ENCODE measurements at regions not wholly inside any gene's neighbourhood (a gene's known extent, or its start where the extent isn't known, plus 50 kb on each side); places are given as distances from the start of the nearest gene placed in this dataset.

DNA sequence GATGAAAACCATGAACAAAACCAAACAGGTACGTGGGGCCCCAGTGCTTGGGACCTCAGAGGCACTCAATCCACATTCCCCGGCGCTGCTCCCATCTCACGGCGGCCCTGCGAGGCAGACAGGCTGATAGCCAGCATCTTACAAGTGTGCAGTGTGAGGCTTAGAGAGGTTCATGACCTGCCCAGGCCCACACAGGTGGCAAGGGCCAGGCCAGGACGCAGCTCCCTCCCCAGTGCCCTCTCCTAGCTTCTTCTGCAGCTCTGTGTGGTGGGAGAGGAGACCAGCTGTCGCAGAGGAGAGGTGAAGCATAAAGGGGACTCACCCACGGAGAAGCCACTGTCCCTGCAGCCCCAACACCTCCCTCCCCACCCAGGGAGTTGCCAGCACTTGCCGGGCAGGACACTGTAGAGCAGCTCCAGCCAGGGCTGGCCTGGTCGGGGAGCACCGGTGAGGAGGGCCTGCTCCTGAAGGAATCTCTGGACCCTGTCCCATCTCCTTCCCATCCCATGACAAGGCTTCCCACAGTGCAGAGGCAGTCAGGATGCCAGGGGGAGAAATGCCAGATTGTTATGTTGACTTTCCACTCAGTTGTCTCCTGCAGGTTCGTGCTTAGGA, 92.4 kb upstream of the TMEM45B start:
- POLR2A ChIA-PET: no interaction called here
- Histone ChIP-seq H3K27ac (ENCODE audit: low read length) (no peak overlapping the region), H3K4me1 (ENCODE audit: control insufficient read depth, insufficient read depth, low read length) (no peaks in the 10 kb centered on the region), H3K36me3 (ENCODE audit: control insufficient read depth, insufficient read depth, low read length) (no peaks in the 10 kb centered on the region), H3K9me3 (ENCODE audit: control insufficient read depth, insufficient read depth, low read depth, low read length) (no peaks in the 10 kb centered on the region), H3K4me3 (ENCODE audit: low read depth in 2 of 2, low read length in 2 of 2) (no peak overlapping the region), H3K27me3 (ENCODE audit: control insufficient read depth, insufficient read depth, low read length) (peaks cover 8% of the 10 kb centered on the region; the same call in 1 of the 2 replicates)
- intact Hi-C loops (cut with micrococcal nuclease; ENCODE audit: unreplicated experiment) (no loop called here), in situ Hi-C loops (cut with HindIII; ENCODE audit: low pct_unique_long_range_greater_than_20kb, low sequenced_read_pairs) (no loop called here)
- DNase-seq (ENCODE audit: low read depth, low spot score) (no peak), ATAC-seq (0 out of 2 replicates have a peak, but pooled peaks have one; percentile 24)
- TF ChIP-seq, protein P1, sequence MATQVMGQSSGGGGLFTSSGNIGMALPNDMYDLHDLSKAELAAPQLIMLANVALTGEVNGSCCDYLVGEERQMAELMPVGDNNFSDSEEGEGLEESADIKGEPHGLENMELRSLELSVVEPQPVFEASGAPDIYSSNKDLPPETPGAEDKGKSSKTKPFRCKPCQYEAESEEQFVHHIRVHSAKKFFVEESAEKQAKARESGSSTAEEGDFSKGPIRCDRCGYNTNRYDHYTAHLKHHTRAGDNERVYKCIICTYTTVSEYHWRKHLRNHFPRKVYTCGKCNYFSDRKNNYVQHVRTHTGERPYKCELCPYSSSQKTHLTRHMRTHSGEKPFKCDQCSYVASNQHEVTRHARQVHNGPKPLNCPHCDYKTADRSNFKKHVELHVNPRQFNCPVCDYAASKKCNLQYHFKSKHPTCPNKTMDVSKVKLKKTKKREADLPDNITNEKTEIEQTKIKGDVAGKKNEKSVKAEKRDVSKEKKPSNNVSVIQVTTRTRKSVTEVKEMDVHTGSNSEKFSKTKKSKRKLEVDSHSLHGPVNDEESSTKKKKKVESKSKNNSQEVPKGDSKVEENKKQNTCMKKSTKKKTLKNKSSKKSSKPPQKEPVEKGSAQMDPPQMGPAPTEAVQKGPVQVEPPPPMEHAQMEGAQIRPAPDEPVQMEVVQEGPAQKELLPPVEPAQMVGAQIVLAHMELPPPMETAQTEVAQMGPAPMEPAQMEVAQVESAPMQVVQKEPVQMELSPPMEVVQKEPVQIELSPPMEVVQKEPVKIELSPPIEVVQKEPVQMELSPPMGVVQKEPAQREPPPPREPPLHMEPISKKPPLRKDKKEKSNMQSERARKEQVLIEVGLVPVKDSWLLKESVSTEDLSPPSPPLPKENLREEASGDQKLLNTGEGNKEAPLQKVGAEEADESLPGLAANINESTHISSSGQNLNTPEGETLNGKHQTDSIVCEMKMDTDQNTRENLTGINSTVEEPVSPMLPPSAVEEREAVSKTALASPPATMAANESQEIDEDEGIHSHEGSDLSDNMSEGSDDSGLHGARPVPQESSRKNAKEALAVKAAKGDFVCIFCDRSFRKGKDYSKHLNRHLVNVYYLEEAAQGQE (IDR thresholded peaks at IDR 0.05; ENCODE audit: insufficient read depth in 1 of 2, low read depth in 2 of 2, low read length in 1 of 2): no peak
- TF ChIP-seq POLR2AphosphoS5 (IDR thresholded peaks at IDR 0.05; ENCODE audit: low read depth, low read length): no peak
- TF ChIP-seq TCF7L2 (IDR thresholded peaks at IDR 0.05; ENCODE audit: low read depth, low read length): no peak
- no peak for TF ChIP-seq SIN3A (IDR thresholded peaks at IDR 0.05; ENCODE audit: borderline replicate concordance, insufficient read depth, low read depth, low read length)
- TF ChIP-seq, protein P2, sequence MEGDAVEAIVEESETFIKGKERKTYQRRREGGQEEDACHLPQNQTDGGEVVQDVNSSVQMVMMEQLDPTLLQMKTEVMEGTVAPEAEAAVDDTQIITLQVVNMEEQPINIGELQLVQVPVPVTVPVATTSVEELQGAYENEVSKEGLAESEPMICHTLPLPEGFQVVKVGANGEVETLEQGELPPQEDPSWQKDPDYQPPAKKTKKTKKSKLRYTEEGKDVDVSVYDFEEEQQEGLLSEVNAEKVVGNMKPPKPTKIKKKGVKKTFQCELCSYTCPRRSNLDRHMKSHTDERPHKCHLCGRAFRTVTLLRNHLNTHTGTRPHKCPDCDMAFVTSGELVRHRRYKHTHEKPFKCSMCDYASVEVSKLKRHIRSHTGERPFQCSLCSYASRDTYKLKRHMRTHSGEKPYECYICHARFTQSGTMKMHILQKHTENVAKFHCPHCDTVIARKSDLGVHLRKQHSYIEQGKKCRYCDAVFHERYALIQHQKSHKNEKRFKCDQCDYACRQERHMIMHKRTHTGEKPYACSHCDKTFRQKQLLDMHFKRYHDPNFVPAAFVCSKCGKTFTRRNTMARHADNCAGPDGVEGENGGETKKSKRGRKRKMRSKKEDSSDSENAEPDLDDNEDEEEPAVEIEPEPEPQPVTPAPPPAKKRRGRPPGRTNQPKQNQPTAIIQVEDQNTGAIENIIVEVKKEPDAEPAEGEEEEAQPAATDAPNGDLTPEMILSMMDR (IDR thresholded peaks at IDR 0.05): no peak
- BruUV-seq (replicated peaks): no TSS peak
- CTCF ChIA-PET: no interaction called here

DNA sequence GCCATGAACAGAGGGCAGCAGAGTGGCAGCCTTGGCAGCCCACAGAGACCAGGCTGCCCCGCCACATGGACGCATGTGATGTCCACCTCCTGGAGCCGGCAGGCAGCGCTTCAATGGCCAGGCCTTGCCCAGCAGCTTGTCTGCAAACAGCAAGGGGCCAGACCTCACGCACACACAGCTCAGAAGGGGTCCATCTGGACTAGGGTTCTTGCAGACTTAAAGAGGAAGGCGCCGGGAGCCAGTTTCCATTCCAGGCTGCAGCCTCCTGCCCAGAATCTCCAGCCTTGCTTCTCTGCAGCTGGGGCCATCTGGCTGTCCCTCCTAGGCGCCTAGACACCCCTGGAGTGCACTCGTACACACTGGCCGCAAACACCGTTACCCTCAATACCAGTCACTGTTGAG, 91.9 kb upstream of the TMEM45B start:
- ChIA-PET CTCF (no interaction called here), POLR2A (no interaction called here)
- in situ Hi-C loops (cut with HindIII; ENCODE audit: low pct_unique_long_range_greater_than_20kb, low sequenced_read_pairs): no loop called here
- TF ChIP-seq, protein P1 (IDR thresholded peaks at IDR 0.05; ENCODE audit: insufficient read depth in 1 of 2, low read depth in 2 of 2, low read length in 1 of 2): no peak
- TF ChIP-seq POLR2AphosphoS5 (IDR thresholded peaks at IDR 0.05; ENCODE audit: low read depth, low read length) (no peak), SIN3A (IDR thresholded peaks at IDR 0.05; ENCODE audit: borderline replicate concordance, insufficient read depth, low read depth, low read length) (no peak), TCF7L2 (IDR thresholded peaks at IDR 0.05; ENCODE audit: low read depth, low read length) (no peak)
- TF ChIP-seq, protein P2 (IDR thresholded peaks at IDR 0.05): no peak
- intact Hi-C loops (cut with micrococcal nuclease; ENCODE audit: unreplicated experiment): no loop called here
- no TSS peak for BruUV-seq (replicated peaks)
- no peaks in the 10 kb centered on the region for H3K9me3 ChIP-seq (ENCODE audit: control insufficient read depth, insufficient read depth, low read depth, low read length)
- no peak overlapping the region for H3K27ac ChIP-seq (ENCODE audit: low read length)
- H3K27me3 ChIP-seq (ENCODE audit: control insufficient read depth, insufficient read depth, low read length): peaks cover 8% of the 10 kb centered on the region; the same call in 1 of the 2 replicates
- no peaks in the 10 kb centered on the region for H3K4me1 ChIP-seq (ENCODE audit: control insufficient read depth, insufficient read depth, low read length)
- H3K36me3 ChIP-seq (ENCODE audit: control insufficient read depth, insufficient read depth, low read length): no peaks in the 10 kb centered on the region
- no peak for ATAC-seq
- H3K4me3 ChIP-seq (ENCODE audit: low read depth in 2 of 2, low read length in 2 of 2): no peak overlapping the region
- DNase-seq (ENCODE audit: low read depth, low spot score): no peak
